TTC549 (cell line): ENCODE measurements at regions not wholly inside any gene's neighbourhood (a gene's known extent, or its start where the extent isn't known, plus 50 kb on each side); places are given as distances from the start of the nearest gene placed in this dataset.
"Not testable (repeated sequence)": the region's sequence is repeated elsewhere in the genome, so short reads cannot be mapped to it uniquely, and the experiment has no call there.

Experiments used
- FAIRE-seq: peaks from 2 replicates; lab custom pipeline; 2012; peaks lifted over from hg19 to GRCh38; lab: Jason Lieb, UNC

GRCh38 chr2:84137034-84137433, 322.0 kb downstream of the SUCLG1 start:
- FAIRE-seq: no peak

DNA sequence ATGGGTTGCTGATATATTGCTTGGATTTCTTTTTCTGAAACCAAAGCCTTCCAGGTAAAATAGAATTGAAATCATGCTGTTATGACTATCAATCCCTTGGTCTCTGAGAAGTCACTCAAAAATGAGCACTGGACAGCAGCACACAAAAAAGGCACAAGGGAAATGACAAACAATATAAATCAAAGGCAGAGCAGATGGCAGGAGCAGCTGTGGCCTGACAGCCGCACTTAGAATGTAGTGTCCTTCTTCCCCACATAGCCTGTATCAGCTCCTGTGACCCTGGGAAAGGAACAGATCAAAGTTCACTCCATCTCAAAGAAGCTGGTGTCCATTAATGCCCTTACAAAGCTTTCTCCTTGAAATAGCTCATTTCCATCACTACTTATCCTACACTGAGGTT, 326.7 kb downstream of the SUCLG1 start:
- FAIRE-seq: no peak

GRCh38 chr2:84131278-84131830, 327.7 kb downstream of the SUCLG1 start:
- no peak for FAIRE-seq

DNA sequence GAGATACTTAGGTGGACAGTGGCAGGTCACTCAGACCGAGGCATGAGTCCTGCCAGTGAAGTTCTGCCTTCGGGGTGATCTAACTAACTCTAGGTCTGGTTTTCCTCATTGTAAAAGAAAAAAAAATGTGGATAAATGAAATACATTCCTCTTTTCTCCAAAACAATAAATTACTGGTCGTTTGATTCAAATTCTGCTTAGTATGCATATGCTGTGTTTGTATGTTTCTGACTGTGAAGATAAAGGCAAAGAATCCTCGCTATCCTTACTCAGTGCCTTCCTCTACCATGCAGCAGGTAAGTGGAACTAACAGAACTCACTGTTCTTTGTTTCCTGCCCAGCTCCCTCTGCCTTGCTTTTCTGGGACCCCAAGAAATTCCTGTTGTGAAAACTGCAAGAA, 330.1 kb downstream of the SUCLG1 start:
- no peak for FAIRE-seq

DNA sequence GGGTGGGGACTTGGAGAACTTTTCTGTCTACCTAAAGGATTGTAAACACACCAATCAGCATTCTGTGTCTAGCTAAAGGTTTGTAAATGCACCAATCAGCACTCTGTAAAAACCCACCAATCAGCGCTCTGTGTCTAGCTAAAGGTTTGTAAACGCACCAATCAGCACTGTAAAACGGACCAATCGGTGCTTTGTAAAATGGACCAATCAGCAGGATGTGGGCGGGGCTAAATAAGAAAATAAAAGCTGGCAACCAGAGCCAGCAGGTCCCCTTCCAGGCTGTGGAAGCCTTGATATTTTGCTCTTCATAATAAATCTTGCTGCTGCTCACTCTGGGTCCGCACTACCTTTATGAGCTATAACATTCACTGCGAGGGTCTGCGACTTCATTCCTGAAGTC, 331.3 kb downstream of the SUCLG1 start:
- FAIRE-seq: not testable (repeated sequence)

DNA sequence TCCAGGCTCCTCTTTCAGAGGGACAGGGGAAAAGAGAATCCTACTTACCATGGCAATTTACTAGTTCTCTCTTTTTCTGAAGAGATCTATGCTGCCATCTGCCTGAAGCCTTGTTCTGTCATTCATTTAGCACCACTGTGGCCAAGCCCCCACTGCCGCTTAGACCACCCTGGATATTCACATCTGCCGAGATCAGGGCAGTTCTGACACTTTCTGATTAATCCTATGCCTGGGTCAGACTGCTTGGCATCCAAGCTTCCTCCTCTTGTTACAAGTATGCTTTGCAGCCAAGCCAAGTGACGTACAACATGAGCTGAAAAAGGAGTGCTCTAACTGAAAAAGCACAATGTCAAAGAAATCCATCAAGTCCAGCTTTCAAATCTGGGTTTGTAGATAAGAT, 332.6 kb downstream of the SUCLG1 start:
- FAIRE-seq: no peak

GRCh38 chr2:84126084-84126483, 333.0 kb downstream of the SUCLG1 start:
- FAIRE-seq: no peak

GRCh38 chr2:84116143-84116542, 342.9 kb downstream of the SUCLG1 start:
- no peak for FAIRE-seq

DNA sequence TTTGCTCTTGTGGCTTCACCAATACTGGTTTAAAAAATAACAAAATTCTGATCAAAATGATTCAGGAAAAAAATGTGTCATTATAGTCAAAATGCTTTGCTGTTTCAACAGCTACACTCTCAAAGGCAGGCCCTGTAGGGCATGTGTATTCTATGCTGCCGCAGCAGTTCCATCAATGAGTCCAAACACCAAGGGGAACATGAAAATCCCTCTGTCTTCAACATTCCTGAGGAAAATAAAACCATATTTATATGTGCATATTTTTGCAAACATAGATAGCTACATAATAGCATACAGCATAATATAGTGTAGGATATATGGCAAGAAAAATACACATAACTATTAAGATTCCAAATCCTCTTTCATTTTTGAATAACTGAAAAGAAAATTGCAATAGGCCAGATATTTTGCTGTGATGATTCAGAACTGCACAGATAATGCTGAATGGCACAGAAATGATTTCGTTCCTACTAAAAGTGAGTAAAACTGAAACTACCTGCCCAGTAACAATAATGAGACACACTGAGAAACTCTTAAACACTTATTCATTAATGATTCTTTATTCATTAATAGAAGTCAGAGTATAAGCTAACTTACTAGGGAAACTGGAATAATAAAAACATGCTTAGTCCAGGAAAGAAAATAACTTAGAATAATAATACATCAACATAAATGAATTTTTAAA, 343.8 kb downstream of the SUCLG1 start:
- no peak for FAIRE-seq

DNA sequence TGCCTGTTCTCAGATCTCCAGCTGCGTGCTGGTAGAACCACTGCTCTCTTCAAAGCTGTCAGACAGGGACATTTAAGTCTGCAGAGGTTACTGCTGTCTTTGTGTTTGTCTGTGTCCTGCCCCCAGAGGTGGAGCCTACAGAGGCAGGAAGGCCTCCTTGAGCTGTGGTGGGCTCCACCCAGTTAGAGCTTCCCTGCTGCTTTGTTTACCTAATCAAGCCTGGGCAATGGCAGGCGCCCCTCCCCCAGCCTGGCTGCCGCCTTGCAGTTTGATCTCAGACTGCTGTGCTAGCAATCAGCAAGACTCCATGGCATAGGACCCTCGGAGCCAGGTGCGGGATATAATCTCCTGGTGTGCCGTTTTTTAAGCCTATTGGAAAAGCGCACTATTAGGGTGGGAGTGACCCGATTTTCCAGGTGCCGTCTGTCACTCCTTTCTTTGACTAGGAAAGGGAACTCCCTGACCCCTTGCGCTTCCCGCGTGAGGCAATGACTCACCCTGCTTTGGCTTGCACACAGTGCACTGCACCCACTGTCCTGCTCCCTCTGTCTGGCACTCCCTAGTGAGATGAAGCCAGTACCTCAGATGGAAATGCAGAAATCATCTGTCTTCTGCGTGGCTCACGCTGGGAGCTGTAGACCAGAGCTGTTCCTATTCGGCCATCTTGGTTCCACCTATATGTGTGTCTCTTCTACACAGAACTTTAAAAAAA, 355.1 kb downstream of the SUCLG1 start:
- not testable (repeated sequence) for FAIRE-seq

- no peak for FAIRE-seq
These were observed 356.8 kb downstream of the SUCLG1 start for GRCh38 chr2:84102274-84102673.

- no peak for FAIRE-seq
These were observed 370.4 kb downstream of the SUCLG1 start for GRCh38 chr2:84088656-84089055.

GRCh38 chr2:84085562-84085961, 373.5 kb downstream of the SUCLG1 start:
- FAIRE-seq: no peak

- no peak for FAIRE-seq
These were observed 374.2 kb downstream of the SUCLG1 start for GRCh38 chr2:84084856-84085255.

GRCh38 chr2:84083984-84084383, 375.1 kb downstream of the SUCLG1 start:
- no peak for FAIRE-seq

- no peak for FAIRE-seq
These were observed 380.6 kb downstream of the SUCLG1 start for GRCh38 chr2:84078471-84078870.

- FAIRE-seq: no peak
These were observed 381.6 kb downstream of the SUCLG1 start for GRCh38 chr2:84077496-84077895.

GRCh38 chr2:84071050-84071449, 388.0 kb downstream of the SUCLG1 start:
- no peak for FAIRE-seq

GRCh38 chr2:84065857-84066256, 393.2 kb downstream of the SUCLG1 start:
- FAIRE-seq: no peak

DNA sequence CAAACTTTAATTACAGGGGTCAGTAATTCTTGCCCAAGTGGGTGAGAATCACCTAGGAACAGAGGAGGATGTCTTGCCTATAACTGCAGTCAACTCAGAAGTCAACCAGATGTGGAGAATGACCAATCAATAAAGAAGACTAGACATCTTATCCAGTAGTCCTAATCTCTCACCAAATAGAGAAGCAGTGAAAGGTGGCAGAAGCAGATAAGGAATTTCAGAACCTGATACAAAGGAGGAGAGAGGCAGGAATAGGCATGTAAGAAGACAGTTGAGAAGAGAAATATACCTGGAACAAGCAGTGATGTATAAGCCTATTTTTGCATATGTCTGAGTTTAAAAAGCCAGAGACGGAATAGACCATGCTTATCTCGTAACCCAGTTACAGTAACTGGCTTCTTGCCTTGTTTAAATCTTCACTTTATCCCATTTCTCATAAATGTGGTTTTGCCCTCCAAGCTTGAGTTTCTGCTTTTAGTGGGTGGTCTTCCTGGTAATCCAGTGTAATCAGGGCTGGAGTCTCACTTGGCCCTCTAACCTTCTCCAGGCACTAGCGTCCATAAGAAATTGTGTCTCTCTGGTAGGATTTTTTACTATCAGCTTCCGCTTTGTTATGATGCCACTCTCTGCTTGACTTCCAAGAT, 401.0 kb downstream of the SUCLG1 start:
- FAIRE-seq: no peak

- no peak for FAIRE-seq
These were observed 403.3 kb downstream of the SUCLG1 start for GRCh38 chr2:84055816-84056215.

DNA sequence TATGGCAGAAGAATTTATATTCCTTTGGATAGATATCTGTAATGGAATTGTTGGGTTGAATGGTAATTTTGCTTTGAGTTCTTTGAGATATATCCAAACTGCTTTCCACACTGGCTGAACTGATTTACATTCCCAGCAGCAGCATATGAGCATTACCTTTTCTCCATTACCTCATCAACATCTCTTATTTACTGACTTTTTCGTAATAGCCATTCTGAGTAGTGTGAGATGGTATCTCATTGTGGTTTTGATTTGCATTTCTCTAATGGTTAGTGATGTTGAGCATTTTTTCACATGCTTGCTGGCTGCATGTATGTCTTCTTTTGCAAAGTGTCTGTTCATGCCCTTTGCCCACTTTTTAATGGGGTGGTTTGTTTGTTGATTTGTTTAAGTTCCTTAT, 404.5 kb downstream of the SUCLG1 start:
- not testable (repeated sequence) for FAIRE-seq

- no peak for FAIRE-seq
These were observed 406.2 kb downstream of the SUCLG1 start for GRCh38 chr2:84052913-84053312.
